Bronchial epithelial cell (primary cell): ENCODE measurements at regions not wholly inside any gene's neighbourhood (a gene's known extent, or its start where the extent isn't known, plus 50 kb on each side); places are given as distances from the start of the nearest gene placed in this dataset.

Source experiments
- DNase-seq: peaks from one replicate; pipeline ENCODE4 v3.0.0-alpha.2; 2010; ENCODE audit warnings: low read depth
- FAIRE-seq: peaks from 2 replicates; lab custom pipeline; 2011; peaks lifted over from hg19 to GRCh38; lab: Jason Lieb, UNC
- H3K27me3 ChIP-seq: 2 replicates; pipeline ENCODE4 v1.5.1; 2011; ENCODE audit warnings: low read length; ENCODE audit not compliant: control insufficient read depth, insufficient read depth
- H3K36me3 ChIP-seq: 2 replicates; pipeline ENCODE4 v1.5.1; 2011; ENCODE audit warnings: low read length; ENCODE audit not compliant: control insufficient read depth, insufficient read depth
- H3K4me3 ChIP-seq: 2 replicates; pipeline ENCODE4 v1.5.1; 2011; ENCODE audit warnings: mild to moderate bottlenecking, low read depth, low read length, control low read depth
- TF ChIP-seq, protein P1 (sequence below): IDR thresholded peaks from 2 replicates; pipeline ENCODE4 v1.5.1; 2011; ENCODE audit warnings: mild to moderate bottlenecking, moderate library complexity, low read length, control low read depth, inconsistent platforms; ENCODE audit not compliant: insufficient read depth, severe bottlenecking

DNA sequence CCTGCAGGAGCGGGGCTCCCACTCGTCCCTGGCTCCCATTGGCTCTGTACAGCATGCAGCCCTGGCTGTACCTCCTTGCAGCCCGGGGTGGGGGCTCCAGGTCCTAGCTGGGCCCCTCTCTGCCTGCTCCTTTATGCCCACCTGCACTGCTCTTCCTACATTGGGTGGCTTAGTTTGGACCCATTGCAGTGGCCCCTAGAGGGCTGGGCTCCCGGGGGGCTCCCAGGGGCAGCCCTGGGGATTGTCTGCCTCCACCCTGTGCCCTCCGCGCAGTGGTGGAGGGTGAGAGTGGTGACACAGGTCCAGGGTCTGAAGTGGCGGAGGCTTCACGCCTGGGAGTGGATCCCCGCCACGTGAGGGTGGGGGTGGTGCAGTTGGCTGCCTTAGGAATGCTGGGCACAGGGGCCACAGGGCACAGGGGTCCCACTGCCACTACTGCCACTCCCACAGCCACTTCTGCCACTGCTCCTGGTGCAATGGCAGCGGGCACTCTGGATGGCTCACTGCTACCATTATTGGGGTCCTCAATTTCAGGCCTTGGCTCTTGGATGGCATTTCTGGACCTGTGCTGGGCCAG is 177.1 kb downstream of the ARL4A start:
- no peak overlapping the region for H3K4me3 ChIP-seq
- DNase-seq (no peak), FAIRE-seq (no peak)
- no peaks in the 10 kb centered on the region for H3K27me3 ChIP-seq
- TF ChIP-seq, protein P1, sequence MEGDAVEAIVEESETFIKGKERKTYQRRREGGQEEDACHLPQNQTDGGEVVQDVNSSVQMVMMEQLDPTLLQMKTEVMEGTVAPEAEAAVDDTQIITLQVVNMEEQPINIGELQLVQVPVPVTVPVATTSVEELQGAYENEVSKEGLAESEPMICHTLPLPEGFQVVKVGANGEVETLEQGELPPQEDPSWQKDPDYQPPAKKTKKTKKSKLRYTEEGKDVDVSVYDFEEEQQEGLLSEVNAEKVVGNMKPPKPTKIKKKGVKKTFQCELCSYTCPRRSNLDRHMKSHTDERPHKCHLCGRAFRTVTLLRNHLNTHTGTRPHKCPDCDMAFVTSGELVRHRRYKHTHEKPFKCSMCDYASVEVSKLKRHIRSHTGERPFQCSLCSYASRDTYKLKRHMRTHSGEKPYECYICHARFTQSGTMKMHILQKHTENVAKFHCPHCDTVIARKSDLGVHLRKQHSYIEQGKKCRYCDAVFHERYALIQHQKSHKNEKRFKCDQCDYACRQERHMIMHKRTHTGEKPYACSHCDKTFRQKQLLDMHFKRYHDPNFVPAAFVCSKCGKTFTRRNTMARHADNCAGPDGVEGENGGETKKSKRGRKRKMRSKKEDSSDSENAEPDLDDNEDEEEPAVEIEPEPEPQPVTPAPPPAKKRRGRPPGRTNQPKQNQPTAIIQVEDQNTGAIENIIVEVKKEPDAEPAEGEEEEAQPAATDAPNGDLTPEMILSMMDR, result no peak
- no peaks in the 10 kb centered on the region for H3K36me3 ChIP-seq

DNA sequence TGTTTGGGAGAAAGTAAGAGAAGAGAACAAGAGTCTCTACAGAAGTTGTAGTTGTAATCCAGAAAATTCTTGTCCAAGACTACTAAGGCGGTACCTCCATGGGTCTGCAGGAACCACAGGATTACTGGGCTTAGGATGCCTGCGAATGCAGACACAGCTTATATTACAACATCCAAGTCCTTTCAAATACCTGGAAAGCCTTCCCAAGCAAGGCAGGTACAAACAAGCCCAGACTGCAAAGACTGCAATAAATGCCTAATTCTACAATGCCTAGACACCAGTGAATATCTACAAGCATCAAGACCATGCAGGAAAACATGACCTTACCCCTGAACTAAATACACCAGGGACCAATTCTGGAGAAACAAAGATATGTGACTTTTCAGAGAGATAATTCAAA is 178.2 kb downstream of the ARL4A start:
- peak; percentile 36 for FAIRE-seq
- TF ChIP-seq, protein P1, result no peak
- H3K4me3 ChIP-seq, result no peak overlapping the region
- DNase-seq, result peak; percentile 86
- no peaks in the 10 kb centered on the region for H3K36me3 ChIP-seq
- no peaks in the 10 kb centered on the region for H3K27me3 ChIP-seq

DNA sequence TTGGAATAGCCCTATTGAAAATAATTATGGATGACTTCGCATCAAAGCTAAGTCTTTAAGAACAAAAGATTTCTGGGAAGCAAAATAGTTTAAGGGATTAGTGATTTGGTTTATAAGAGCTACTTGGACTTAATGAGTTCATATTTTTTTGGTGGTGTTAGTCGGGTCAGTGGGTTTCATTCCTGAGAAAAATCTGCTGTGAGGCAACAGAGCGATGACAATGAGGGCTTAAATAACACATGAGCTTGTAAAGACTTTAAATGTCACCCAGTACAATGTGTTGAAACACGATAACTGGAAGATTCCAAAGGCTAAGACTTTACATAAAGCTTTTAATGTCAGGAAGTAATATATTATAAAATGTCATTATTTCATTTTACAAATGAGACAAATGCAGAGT is 178.8 kb downstream of the ARL4A start:
- TF ChIP-seq, protein P1, result no peak
- no peak for FAIRE-seq
- H3K27me3 ChIP-seq, result no peaks in the 10 kb centered on the region
- no peak for DNase-seq
- no peak overlapping the region for H3K4me3 ChIP-seq
- no peaks in the 10 kb centered on the region for H3K36me3 ChIP-seq

DNA sequence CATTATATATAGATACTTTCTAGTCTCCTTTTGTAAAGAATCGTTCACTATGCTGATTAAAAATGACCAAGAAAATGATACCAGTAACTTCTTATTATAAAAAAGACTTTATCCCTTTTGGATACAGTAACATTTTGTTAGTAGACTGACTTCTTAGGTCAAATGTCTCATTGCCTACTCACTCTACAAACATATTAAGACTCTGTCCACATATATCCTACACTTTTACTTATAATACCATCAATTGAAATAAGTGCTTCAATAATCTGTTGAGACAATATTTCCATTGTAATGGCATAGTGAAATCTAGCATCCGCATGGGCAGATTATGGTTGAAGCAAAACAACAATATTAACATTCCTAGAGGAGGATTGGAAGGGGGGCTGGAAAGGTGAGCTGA is 180.6 kb downstream of the ARL4A start:
- Histone ChIP-seq H3K4me3 (no peak overlapping the region), H3K36me3 (no peaks in the 10 kb centered on the region), H3K27me3 (no peaks in the 10 kb centered on the region)
- no peak for FAIRE-seq
- DNase-seq, result no peak
- TF ChIP-seq, protein P1, result no peak

DNA sequence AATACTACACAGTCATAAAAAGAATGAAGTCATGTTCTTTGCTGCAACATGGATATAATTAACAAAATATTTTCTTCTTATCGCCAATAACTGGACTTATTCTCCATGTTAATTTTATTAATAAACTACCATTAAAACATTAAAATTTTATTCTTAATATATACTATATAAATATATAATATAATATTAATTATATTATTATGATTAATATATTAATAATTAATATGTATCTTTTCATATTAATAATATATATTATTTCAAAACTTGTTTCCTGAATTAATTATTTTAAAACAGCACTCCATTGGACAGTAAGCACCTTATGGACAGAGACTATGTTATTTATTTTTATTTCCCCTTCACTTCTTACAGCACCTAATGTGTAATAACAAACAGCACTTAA is 182.8 kb downstream of the ARL4A start:
- no peak for DNase-seq
- TF ChIP-seq, protein P1, result no peak
- no peaks in the 10 kb centered on the region for H3K36me3 ChIP-seq
- no peak for FAIRE-seq
- H3K4me3 ChIP-seq, result no peak overlapping the region
- H3K27me3 ChIP-seq, result no peaks in the 10 kb centered on the region

DNA sequence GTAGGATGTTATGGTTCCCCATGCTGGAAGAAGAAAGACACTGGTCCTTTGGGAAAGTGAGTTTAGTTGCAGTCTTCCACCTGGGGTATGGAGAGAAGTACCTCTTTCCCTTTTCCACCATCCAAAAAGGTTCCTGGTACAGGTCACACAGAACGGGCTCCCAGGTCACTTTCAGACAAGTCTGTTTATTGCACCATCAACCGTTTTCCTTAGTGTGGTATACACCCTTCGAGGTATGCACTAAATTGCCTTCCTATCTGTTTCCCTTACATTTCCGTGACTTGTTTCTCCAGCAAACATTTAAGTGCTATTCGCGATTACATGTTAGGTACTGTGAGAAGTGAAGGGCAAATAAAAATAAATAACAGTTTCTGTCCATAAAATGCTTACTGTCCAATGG is 185.1 kb downstream of the ARL4A start:
- FAIRE-seq, result no peak
- Histone ChIP-seq H3K27me3 (no peaks in the 10 kb centered on the region), H3K4me3 (no peak overlapping the region), H3K36me3 (no peaks in the 10 kb centered on the region)
- TF ChIP-seq, protein P1, result no peak
- DNase-seq, result no peak
